Caco-2 (cell line): ENCODE measurements at regions not wholly inside any gene's neighbourhood (a gene's known extent, or its start where the extent isn't known, plus 50 kb on each side); places are given as distances from the start of the nearest gene placed in this dataset.
A peak's percentile ranks its signal among the peaks of the same experiment; 100 is the strongest.

Source experiments
- BruUV-seq: library from RNA; stranded (reverse); fragments of 400-500 nt; replicated peaks from 2 replicates; lab custom pipeline; 2021; lab: Mats Ljungman, UMichigan
- CTCF ChIA-PET: fragments of 300-600 bp; sonication (Branson Sonifier 250); formaldehyde crosslinking; loops from one replicate; lab custom pipeline; 2022; ENCODE audit warnings: antibody characterized with exemption; lab: Charles Lee
- POLR2A ChIA-PET: fragments of 300-600 bp; sonication (Branson Sonifier 250); formaldehyde crosslinking; loops from one replicate; lab custom pipeline; 2022; ENCODE audit warnings: antibody characterized with exemption; lab: Charles Lee
- DNase-seq, 2 experiments: peaks; one replicate each; pipeline versions ENCODE4 v3.0.0 to v3.0.0-alpha.2; 2020 to 2022
- H3K27me3 ChIP-seq: replicated peaks from 2 replicates; pipeline ENCODE4 v1.6.0; 2011; ENCODE audit warnings: low read length; ENCODE audit not compliant: control insufficient read depth, insufficient read depth
- H3K36me3 ChIP-seq: 2 replicates; pipeline ENCODE4 v1.5.1; 2011; ENCODE audit warnings: low read length; ENCODE audit not compliant: control insufficient read depth, insufficient read depth
- H3K4me1 ChIP-seq: fragments of 250-450 bp; sonication (Bioruptor Pico); 2 replicates; pipeline ENCODE4 v1.5.1; 2020; ENCODE audit warnings: mild to moderate bottlenecking
- H3K4me3 ChIP-seq: 2 replicates; pipeline ENCODE4 v1.5.1; 2011; ENCODE audit warnings: low read depth, mild to moderate bottlenecking, control low read depth, low read length
- H3K9me3 ChIP-seq: fragments of 250-450 bp; sonication (Bioruptor Pico); 2 replicates; pipeline ENCODE4 v1.5.1; 2020; ENCODE audit warnings: mild to moderate bottlenecking, moderate library complexity
- H3K27ac Mint-ChIP-seq: one replicate; pipeline ENCODE4 v1.8.0; 2022; ENCODE audit warnings: mixed read lengths; ENCODE audit not compliant: unreplicated experiment
- H3K27me3 Mint-ChIP-seq: one replicate; pipeline ENCODE4 v1.8.0; 2022; ENCODE audit warnings: mixed read lengths; ENCODE audit not compliant: insufficient read depth, unreplicated experiment
- H3K36me3 Mint-ChIP-seq: one replicate; pipeline ENCODE4 v1.8.0; 2022; ENCODE audit warnings: mild to moderate bottlenecking, mixed read lengths; ENCODE audit not compliant: insufficient read depth, unreplicated experiment
- H3K4me1 Mint-ChIP-seq: one replicate; pipeline ENCODE4 v1.8.0; 2022; ENCODE audit warnings: low read depth, mixed read lengths; ENCODE audit not compliant: unreplicated experiment
- H3K4me3 Mint-ChIP-seq: one replicate; pipeline ENCODE4 v1.8.0; 2022; ENCODE audit warnings: mild to moderate bottlenecking, moderate library complexity, mixed read lengths; ENCODE audit not compliant: unreplicated experiment
- H3K9me3 Mint-ChIP-seq: one replicate; pipeline ENCODE4 v1.8.0; 2022; ENCODE audit warnings: mixed read lengths; ENCODE audit not compliant: unreplicated experiment
- CTCF ChIP-seq, 2 experiments: fragments of 200-600 bp in 1 of 2; IDR thresholded peaks; 1 replicate in 1 of 2; 2 replicates in 1 of 2; pipeline versions ENCODE4 v1.5.1 to v1.8.0; 2011 to 2022; ENCODE audit warnings: antibody characterized with exemption in 1 of 2, control low read depth in 1 of 2, inconsistent platforms in 1 of 2, low read depth in 1 of 2, low read length in 1 of 2, mild to moderate bottlenecking in 1 of 2, moderate library complexity in 1 of 2; ENCODE audit not compliant: insufficient read depth in 1 of 2, severe bottlenecking in 1 of 2, unreplicated experiment in 1 of 2
- intact Hi-C: fragments of 100-400 bp; cut with micrococcal nuclease; formaldehyde crosslinking; loops from one replicate; pipeline ENCODE4 v1.10.0; 2022; ENCODE audit not compliant: unreplicated experiment

DNA sequence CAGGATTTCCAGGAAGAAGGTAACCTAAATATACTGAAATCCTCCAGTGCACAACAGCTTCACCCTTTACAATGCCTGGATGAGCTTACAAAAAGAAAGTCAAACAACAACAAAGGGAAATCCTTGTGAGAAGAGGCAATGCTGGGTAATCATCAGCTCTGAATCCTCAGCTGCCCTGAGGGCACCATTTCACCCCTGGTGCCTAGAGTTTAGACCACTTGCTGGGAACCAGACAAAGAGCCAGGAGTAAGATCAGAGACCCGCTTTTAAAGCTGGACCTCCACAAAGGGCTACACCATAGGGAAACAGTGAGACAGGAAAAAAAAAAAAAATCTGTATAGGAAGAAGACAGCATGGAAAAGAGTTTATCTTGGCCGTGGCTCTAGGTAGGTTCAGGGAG, 97.0 kb downstream of the FOXI3 start:
- BruUV-seq, result no TSS peak
- DNase-seq, result no peak
- no peaks in the 10 kb centered on the region for H3K4me1 Mint-ChIP-seq
- no peaks in the 10 kb centered on the region for H3K36me3 ChIP-seq
- ChIA-PET CTCF (no interaction called here), POLR2A (no interaction called here)
- intact Hi-C loops, result no loop called here
- no peak overlapping the region for H3K27ac Mint-ChIP-seq
- H3K36me3 Mint-ChIP-seq, result no peaks in the 10 kb centered on the region
- no peaks in the 10 kb centered on the region for H3K9me3 Mint-ChIP-seq
- no peaks in the 10 kb centered on the region for H3K9me3 ChIP-seq
- TF ChIP-seq CTCF (IDR thresholded peaks at IDR 0.05; ENCODE audit: insufficient read depth in 1 of 2, low read depth in 1 of 2, low read length in 1 of 2, severe bottlenecking in 1 of 2, unreplicated experiment in 1 of 2), result no peak
- H3K4me1 ChIP-seq, result 0 out of 2 replicates have a peak, but pooled peaks cover 4% of the 10 kb centered on the region
- no peak overlapping the region for H3K4me3 Mint-ChIP-seq
- no peak overlapping the region for H3K4me3 ChIP-seq
- H3K27me3 ChIP-seq, result no peaks in the 10 kb centered on the region
- peaks cover 6% of the 10 kb centered on the region for H3K27me3 Mint-ChIP-seq

DNA sequence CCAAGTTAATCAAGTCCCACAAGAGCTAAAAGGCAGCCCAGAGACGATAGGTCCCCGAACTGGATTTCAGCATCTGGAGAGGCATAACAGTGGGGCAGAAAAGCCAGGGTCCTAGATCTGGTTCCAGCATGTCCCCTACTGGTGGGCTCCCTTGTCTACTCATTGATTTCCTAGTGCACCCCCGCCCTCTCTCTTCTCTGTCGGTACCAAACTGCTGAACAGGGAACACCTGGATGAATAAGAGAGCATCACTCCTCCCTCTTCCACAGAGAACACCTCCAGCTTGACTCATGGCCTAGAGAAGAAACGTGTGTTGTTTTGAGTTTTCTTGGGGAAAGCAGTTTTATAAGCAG, 101.3 kb downstream of the FOXI3 start:
- POLR2A ChIA-PET, result no interaction called here
- no peak for TF ChIP-seq CTCF (IDR thresholded peaks at IDR 0.05; ENCODE audit: insufficient read depth in 1 of 2, low read depth in 1 of 2, low read length in 1 of 2, severe bottlenecking in 1 of 2, unreplicated experiment in 1 of 2)
- no peaks in the 10 kb centered on the region for H3K4me1 Mint-ChIP-seq
- DNase-seq, result no peak
- no TSS peak for BruUV-seq
- H3K9me3 Mint-ChIP-seq, result no peaks in the 10 kb centered on the region
- peak overlapping the region; percentile 46 for H3K27ac Mint-ChIP-seq
- peak overlapping the region; percentile 70 for H3K4me3 Mint-ChIP-seq
- H3K4me3 ChIP-seq, result no peak overlapping the region
- H3K36me3 Mint-ChIP-seq, result no peaks in the 10 kb centered on the region
- intact Hi-C loops, result loop anchor here (1.0 to 5.0 kb wide), 2 partner anchors 21 to 106 kb away; no protein-coding TSS in a partner anchor
- CTCF ChIA-PET, result interaction anchor here (1.1 kb wide), 1 partner anchor 25 kb away, joined by 4 read pairs; no protein-coding TSS in a partner anchor
- peaks cover 6% of the 10 kb centered on the region for H3K27me3 Mint-ChIP-seq
- H3K9me3 ChIP-seq, result no peaks in the 10 kb centered on the region
- H3K36me3 ChIP-seq, result no peaks in the 10 kb centered on the region
- H3K27me3 ChIP-seq, result no peaks in the 10 kb centered on the region; the same call in none of the 2 replicates
- H3K4me1 ChIP-seq, result peaks cover 4% of the 10 kb centered on the region; the same call in 1 of the 2 replicates

GRCh38 chr2:88350331-88351248, 101.9 kb downstream of the FOXI3 start:
- H3K27me3 ChIP-seq, result no peaks in the 10 kb centered on the region; the same call in none of the 2 replicates
- Mint-ChIP-seq H3K36me3 (no peaks in the 10 kb centered on the region), H3K9me3 (no peaks in the 10 kb centered on the region), H3K4me3 (peak overlapping the region; percentile 70), H3K27me3 (peaks cover 4% of the 10 kb centered on the region), H3K27ac (peak overlapping the region; percentile 46), H3K4me1 (no peaks in the 10 kb centered on the region)
- peak overlapping the region; percentile 33 for H3K4me3 ChIP-seq
- H3K4me1 ChIP-seq, result peaks cover 4% of the 10 kb centered on the region; the same call in 1 of the 2 replicates
- DNase-seq, result peak; percentile 76 to 80
- CTCF ChIA-PET, result interaction anchor here (0.7 kb wide), 1 partner anchor 161 kb away, joined by 4 read pairs; no protein-coding TSS in a partner anchor
- no TSS peak for BruUV-seq
- intact Hi-C loops, result loop anchor here (1.0 to 5.0 kb wide), 2 partner anchors 20 to 107 kb away; no protein-coding TSS in a partner anchor
- H3K36me3 ChIP-seq, result no peaks in the 10 kb centered on the region
- TF ChIP-seq CTCF (IDR thresholded peaks at IDR 0.05; ENCODE audit: insufficient read depth in 1 of 2, low read depth in 1 of 2, low read length in 1 of 2, severe bottlenecking in 1 of 2, unreplicated experiment in 1 of 2), result peak; percentile 72 to 93
- POLR2A ChIA-PET, result no interaction called here
- H3K9me3 ChIP-seq, result no peaks in the 10 kb centered on the region
